HL-60 (cell line): ENCODE measurements at regions not wholly inside any gene's neighbourhood (a gene's known extent, or its start where the extent isn't known, plus 50 kb on each side); places are given as distances from the start of the nearest gene placed in this dataset.

Source experiments
- DNase-seq, 2 experiments: peaks; one replicate each; pipeline ENCODE4 v3.0.0-alpha.2; 2010 to 2020; ENCODE audit warnings: low read depth in 1 of 2, low spot score in 1 of 2
- H3K27ac ChIP-seq: fragments of 250-450 bp; sonication (Bioruptor Pico); replicated peaks from 2 replicates; pipeline ENCODE4 v1.5.1; 2020; ENCODE audit warnings: mild to moderate bottlenecking, moderate library complexity
- H3K27me3 ChIP-seq: fragments of 250-450 bp; sonication (Bioruptor Pico); 2 replicates; pipeline ENCODE4 v1.5.1; 2021; ENCODE audit warnings: mild to moderate bottlenecking, moderate library complexity; ENCODE audit not compliant: insufficient read depth, poor library complexity, severe bottlenecking
- H3K4me3 ChIP-seq: replicated peaks from 2 replicates; pipeline ENCODE4 v1.5.1; 2011; ENCODE audit warnings: mild to moderate bottlenecking, control low read depth, low read length; ENCODE audit not compliant: insufficient read depth
- GABPA ChIP-seq: IDR thresholded peaks from 2 replicates; pipeline ENCODE4 v1.6.1; 2012; ENCODE audit warnings: low read depth
- POLR2AphosphoS5 ChIP-seq: IDR thresholded peaks from 2 replicates; pipeline ENCODE4 v1.6.1; 2012; ENCODE audit warnings: low read depth
- SPI1 ChIP-seq: IDR thresholded peaks from 2 replicates; pipeline ENCODE4 v1.6.1; 2012; ENCODE audit warnings: low read depth, mild to moderate bottlenecking, borderline replicate concordance
- TF ChIP-seq, protein P1 (sequence below): IDR thresholded peaks from one replicate; pipeline ENCODE4 v1.5.1; 2011; ENCODE audit warnings: low read length, control low read depth, inconsistent platforms; ENCODE audit not compliant: insufficient read depth
- TF ChIP-seq, protein P2 (sequence below): IDR thresholded peaks from 2 replicates; pipeline ENCODE4 v1.6.1; 2012; ENCODE audit warnings: low read depth; ENCODE audit not compliant: insufficient replicate concordance

DNA sequence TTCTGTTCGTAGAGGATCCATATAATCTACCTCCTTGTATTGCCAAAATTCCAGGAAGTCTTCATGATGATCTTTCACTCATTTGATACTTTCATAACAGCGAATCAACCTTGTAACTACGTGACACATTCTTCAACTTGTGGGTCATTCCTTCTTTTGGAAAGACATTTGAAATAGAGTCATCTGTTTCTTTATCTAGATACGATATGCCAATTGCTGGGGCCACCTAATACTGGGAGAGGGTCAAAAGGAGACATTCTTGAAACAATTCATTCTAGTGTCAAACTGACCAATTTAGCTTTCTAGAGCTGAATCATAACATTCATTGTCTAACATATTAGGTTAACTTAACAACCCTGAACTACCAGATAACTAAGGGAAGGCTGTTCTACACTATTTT is 62.9 kb upstream of the SMAD1 start:
- no peak for TF ChIP-seq GABPA
- TF ChIP-seq, protein P1, sequence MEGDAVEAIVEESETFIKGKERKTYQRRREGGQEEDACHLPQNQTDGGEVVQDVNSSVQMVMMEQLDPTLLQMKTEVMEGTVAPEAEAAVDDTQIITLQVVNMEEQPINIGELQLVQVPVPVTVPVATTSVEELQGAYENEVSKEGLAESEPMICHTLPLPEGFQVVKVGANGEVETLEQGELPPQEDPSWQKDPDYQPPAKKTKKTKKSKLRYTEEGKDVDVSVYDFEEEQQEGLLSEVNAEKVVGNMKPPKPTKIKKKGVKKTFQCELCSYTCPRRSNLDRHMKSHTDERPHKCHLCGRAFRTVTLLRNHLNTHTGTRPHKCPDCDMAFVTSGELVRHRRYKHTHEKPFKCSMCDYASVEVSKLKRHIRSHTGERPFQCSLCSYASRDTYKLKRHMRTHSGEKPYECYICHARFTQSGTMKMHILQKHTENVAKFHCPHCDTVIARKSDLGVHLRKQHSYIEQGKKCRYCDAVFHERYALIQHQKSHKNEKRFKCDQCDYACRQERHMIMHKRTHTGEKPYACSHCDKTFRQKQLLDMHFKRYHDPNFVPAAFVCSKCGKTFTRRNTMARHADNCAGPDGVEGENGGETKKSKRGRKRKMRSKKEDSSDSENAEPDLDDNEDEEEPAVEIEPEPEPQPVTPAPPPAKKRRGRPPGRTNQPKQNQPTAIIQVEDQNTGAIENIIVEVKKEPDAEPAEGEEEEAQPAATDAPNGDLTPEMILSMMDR, result no peak
- TF ChIP-seq POLR2AphosphoS5, result no peak
- no peak for TF ChIP-seq SPI1
- TF ChIP-seq, protein P2, sequence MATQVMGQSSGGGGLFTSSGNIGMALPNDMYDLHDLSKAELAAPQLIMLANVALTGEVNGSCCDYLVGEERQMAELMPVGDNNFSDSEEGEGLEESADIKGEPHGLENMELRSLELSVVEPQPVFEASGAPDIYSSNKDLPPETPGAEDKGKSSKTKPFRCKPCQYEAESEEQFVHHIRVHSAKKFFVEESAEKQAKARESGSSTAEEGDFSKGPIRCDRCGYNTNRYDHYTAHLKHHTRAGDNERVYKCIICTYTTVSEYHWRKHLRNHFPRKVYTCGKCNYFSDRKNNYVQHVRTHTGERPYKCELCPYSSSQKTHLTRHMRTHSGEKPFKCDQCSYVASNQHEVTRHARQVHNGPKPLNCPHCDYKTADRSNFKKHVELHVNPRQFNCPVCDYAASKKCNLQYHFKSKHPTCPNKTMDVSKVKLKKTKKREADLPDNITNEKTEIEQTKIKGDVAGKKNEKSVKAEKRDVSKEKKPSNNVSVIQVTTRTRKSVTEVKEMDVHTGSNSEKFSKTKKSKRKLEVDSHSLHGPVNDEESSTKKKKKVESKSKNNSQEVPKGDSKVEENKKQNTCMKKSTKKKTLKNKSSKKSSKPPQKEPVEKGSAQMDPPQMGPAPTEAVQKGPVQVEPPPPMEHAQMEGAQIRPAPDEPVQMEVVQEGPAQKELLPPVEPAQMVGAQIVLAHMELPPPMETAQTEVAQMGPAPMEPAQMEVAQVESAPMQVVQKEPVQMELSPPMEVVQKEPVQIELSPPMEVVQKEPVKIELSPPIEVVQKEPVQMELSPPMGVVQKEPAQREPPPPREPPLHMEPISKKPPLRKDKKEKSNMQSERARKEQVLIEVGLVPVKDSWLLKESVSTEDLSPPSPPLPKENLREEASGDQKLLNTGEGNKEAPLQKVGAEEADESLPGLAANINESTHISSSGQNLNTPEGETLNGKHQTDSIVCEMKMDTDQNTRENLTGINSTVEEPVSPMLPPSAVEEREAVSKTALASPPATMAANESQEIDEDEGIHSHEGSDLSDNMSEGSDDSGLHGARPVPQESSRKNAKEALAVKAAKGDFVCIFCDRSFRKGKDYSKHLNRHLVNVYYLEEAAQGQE, result no peak
- H3K27me3 ChIP-seq, result no peaks in the 10 kb centered on the region
- H3K27ac ChIP-seq, result no peak overlapping the region
- DNase-seq, result no peak
- H3K4me3 ChIP-seq, result no peak overlapping the region

DNA sequence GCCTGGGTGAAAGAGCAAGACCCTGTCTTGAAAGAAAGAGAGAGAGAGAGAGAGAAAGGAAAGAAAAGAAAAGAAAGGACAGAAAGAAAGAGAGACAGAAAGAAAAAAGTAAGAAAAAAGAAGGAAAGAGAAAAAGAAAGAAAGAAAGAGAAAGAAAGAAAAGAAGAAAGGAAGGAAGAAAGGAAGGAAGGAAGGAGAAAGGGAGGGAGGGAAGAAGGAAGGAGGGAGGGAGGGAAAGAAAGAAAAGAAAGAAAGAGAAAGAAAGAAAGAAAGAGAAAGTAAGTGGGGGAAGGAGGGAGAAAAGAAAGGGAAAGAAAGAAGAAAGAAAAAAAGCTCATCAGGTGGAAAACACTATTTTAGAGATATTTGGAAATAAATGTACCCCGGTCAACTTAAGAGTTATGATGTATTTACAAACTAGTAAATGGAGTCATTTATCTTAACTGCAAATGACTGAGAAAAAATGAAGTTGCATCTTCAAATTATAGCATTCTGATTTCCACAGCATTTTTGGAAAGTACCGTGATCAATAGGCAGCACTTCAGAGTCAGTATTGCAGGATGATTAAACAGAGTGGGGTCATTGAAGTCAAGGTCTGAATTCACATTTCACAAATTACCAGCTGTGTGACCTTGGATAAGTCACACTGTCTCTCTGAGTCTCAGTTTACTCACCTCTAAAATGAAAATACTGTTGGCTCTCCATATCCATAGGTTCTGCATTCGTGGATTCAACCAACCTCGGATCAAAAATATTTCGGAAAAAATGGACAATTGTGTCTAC is 64.1 kb upstream of the SMAD1 start:
- H3K4me3 ChIP-seq, result no peak overlapping the region
- no peak overlapping the region for H3K27ac ChIP-seq
- H3K27me3 ChIP-seq, result no peaks in the 10 kb centered on the region
- TF ChIP-seq GABPA (no peak), POLR2AphosphoS5 (no peak)
- TF ChIP-seq, protein P1, result no peak
- TF ChIP-seq, protein P2, result no peak
- no peak for DNase-seq

DNA sequence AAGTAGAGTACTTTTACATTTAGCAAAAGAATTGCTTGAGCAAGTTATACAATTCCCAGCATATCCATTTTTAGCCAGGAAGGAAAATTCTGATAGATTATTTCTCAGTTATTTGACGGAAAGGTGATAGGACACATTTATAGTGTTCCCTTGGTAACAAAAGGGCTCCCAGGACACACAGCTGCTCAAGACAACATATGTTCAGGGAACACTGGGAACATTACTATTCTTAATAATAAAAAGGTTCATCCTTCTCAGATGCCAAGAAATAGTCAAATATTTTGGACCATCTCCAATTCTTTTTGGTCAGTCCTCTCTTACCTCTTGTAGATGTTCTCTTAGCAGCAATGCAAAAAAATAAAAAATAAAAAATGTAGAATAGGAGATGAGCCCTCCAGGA is 66.8 kb upstream of the SMAD1 start:
- Histone ChIP-seq H3K27ac (no peak overlapping the region), H3K4me3 (no peak overlapping the region), H3K27me3 (no peaks in the 10 kb centered on the region)
- no peak for DNase-seq
- TF ChIP-seq, protein P1, result no peak
- TF ChIP-seq GABPA (no peak), SPI1 (no peak), POLR2AphosphoS5 (no peak)
- TF ChIP-seq, protein P2, result no peak
